Left ventricle myocardium inferior (tissue), 1 donor: ENCODE measurements at regions not wholly inside any gene's neighbourhood (a gene's known extent, or its start where the extent isn't known, plus 50 kb on each side); places are given as distances from the start of the nearest gene placed in this dataset.
A peak's percentile ranks its signal among the peaks of the same experiment; 100 is the strongest.

ENCODE experiments used
- DNase-seq: peaks from one replicate; pipeline ENCODE4 v3.0.0-alpha.2; 2020
- H3K27ac ChIP-seq: fragments of 200-600 bp; replicated peaks from 2 replicates; pipeline ENCODE4 v1.8.0; 2021
- H3K27me3 ChIP-seq: fragments of 200-600 bp; 2 replicates; pipeline ENCODE4 v1.8.0; 2021; ENCODE audit warnings: low read depth
- H3K36me3 ChIP-seq: fragments of 200-600 bp; 2 replicates; pipeline ENCODE4 v1.8.0; 2021
- H3K4me1 ChIP-seq: fragments of 200-600 bp; 2 replicates; pipeline ENCODE4 v1.8.0; 2021
- H3K4me3 ChIP-seq: fragments of 200-600 bp; 2 replicates; pipeline ENCODE4 v1.8.0; 2021; ENCODE audit warnings: mild to moderate bottlenecking, moderate library complexity
- H3K9me3 ChIP-seq: fragments of 200-600 bp; replicated peaks from 2 replicates; pipeline ENCODE4 v1.8.0; 2021
- intact Hi-C: fragments of 100-400 bp; cut with micrococcal nuclease; formaldehyde crosslinking; loops from one replicate; pipeline ENCODE4 v1.11.0; 2022
- TF ChIP-seq, protein P1 (sequence below): fragments of 200-600 bp; IDR thresholded peaks from 2 replicates; pipeline ENCODE4 v1.8.0; 2021; ENCODE audit warnings: antibody characterized with exemption, mild to moderate bottlenecking, borderline replicate concordance
- donor health status: DM: no; HTN: yes; CAD: no; lungs with severe emphysema.

DNA sequence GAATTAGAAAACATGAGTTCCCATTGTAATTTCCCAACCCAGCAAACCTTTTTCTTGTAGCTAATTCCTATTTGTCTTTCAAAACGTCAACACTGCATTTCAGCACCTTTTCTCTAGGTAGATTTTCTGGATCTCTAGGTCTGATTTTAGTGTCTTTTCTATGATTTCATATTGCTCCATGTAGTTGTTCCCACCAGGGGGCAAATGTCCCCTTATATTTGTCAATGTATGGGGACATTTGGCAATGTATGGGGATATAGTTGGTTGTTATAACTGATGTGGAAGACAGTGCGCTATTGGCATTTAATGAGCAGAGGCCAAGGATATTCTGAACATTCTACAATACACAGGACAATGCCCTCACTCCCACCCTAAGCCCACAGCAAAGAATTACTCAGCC lies 273.9 kb upstream of the ADRA1B start:
- no peaks in the 10 kb centered on the region for H3K27me3 ChIP-seq
- H3K27ac ChIP-seq: no peak overlapping the region
- H3K36me3 ChIP-seq: no peaks in the 10 kb centered on the region
- TF ChIP-seq, protein P1, sequence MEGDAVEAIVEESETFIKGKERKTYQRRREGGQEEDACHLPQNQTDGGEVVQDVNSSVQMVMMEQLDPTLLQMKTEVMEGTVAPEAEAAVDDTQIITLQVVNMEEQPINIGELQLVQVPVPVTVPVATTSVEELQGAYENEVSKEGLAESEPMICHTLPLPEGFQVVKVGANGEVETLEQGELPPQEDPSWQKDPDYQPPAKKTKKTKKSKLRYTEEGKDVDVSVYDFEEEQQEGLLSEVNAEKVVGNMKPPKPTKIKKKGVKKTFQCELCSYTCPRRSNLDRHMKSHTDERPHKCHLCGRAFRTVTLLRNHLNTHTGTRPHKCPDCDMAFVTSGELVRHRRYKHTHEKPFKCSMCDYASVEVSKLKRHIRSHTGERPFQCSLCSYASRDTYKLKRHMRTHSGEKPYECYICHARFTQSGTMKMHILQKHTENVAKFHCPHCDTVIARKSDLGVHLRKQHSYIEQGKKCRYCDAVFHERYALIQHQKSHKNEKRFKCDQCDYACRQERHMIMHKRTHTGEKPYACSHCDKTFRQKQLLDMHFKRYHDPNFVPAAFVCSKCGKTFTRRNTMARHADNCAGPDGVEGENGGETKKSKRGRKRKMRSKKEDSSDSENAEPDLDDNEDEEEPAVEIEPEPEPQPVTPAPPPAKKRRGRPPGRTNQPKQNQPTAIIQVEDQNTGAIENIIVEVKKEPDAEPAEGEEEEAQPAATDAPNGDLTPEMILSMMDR: no peak
- H3K4me3 ChIP-seq: no peak overlapping the region
- no peak for DNase-seq
- intact Hi-C loops: no loop called here
- H3K4me1 ChIP-seq: peaks cover 31% of the 10 kb centered on the region
- no peaks in the 10 kb centered on the region for H3K9me3 ChIP-seq

DNA sequence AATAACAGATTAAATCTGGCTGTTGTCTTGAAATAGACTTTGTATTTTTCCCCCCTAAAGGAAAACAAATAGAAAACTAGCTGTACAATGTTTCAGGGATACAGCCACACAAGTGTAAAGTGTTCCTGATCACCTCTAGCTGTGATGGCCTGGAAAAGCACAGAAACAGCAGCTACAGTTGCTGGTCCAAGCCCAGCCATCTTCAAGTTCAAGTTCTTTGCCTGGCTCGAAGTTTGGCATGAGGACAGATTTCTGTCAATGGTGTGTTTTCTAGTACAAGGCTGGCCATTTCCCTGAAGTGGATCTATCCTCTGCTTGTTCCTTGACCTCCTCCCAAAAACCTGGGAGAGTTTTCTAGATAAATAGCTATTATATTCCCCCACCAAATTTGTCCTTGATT lies 272.2 kb upstream of the ADRA1B start:
- intact Hi-C loops: no loop called here
- Histone ChIP-seq H3K27me3 (no peaks in the 10 kb centered on the region), H3K9me3 (no peaks in the 10 kb centered on the region), H3K27ac (peak overlapping the region; percentile 41), H3K36me3 (no peaks in the 10 kb centered on the region), H3K4me3 (no peak overlapping the region), H3K4me1 (peaks cover 31% of the 10 kb centered on the region)
- DNase-seq: no peak
- TF ChIP-seq, protein P1: no peak

DNA sequence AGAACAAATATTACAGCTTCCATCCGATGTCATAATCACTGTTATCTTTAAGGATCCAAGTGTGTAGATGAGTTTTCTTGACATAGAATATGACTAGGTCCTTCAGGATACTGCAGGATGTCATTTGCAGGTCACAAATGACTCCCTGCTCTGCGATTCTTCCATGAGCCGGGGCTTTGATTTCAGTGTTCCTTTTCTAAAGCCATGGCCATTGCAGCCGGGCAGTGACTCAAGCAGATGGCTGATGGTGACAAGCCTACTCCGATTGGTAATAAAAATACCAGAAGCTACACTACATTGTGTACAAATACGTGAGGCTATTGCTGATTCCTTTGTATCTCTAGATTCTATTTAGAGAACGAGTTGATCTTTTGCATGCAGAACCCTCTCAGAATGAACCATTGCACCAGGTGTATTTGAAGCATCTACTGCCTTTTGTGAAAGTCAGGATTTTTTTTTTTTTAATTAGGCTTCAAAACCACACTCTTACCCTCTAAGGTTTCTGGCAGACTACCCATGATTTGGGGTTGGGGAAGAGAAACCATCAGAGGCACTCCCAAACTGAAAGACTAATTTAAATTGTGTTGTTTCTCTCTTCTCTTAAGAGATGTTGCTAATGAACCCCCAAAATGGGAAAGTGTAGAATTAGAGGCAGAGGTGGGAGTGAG lies 271.0 kb upstream of the ADRA1B start:
- H3K4me1 ChIP-seq: peaks cover 32% of the 10 kb centered on the region
- TF ChIP-seq, protein P1: no peak
- intact Hi-C loops: no loop called here
- peak overlapping the region; percentile 41 for H3K27ac ChIP-seq
- no peak overlapping the region for H3K4me3 ChIP-seq
- H3K36me3 ChIP-seq: no peaks in the 10 kb centered on the region
- no peaks in the 10 kb centered on the region for H3K9me3 ChIP-seq
- no peaks in the 10 kb centered on the region for H3K27me3 ChIP-seq
- no peak for DNase-seq

DNA sequence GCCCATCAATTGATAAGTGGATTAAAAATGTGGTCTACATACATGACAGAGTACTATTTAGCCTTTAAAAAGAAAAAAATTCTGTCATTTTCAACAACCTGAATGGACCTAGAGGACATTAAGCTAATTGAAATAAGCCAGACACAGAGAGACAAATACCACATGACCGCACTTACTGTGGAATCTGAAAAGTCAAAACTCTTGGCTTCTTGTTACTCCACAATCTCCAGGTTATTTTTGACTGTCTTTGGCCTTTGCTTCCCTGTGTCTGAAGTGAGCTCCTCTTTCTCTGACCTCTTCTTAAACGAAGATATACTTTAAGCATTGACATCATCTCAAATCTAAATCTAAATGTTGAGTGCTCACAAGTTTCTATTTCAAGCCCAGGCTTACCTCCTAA lies 265.5 kb upstream of the ADRA1B start:
- H3K36me3 ChIP-seq: no peaks in the 10 kb centered on the region
- H3K4me1 ChIP-seq: peaks cover 9% of the 10 kb centered on the region
- intact Hi-C loops: no loop called here
- H3K4me3 ChIP-seq: no peak overlapping the region
- TF ChIP-seq, protein P1: no peak
- no peak for DNase-seq
- H3K9me3 ChIP-seq: no peaks in the 10 kb centered on the region
- peak overlapping the region; percentile 69 for H3K27ac ChIP-seq
- no peaks in the 10 kb centered on the region for H3K27me3 ChIP-seq

DNA sequence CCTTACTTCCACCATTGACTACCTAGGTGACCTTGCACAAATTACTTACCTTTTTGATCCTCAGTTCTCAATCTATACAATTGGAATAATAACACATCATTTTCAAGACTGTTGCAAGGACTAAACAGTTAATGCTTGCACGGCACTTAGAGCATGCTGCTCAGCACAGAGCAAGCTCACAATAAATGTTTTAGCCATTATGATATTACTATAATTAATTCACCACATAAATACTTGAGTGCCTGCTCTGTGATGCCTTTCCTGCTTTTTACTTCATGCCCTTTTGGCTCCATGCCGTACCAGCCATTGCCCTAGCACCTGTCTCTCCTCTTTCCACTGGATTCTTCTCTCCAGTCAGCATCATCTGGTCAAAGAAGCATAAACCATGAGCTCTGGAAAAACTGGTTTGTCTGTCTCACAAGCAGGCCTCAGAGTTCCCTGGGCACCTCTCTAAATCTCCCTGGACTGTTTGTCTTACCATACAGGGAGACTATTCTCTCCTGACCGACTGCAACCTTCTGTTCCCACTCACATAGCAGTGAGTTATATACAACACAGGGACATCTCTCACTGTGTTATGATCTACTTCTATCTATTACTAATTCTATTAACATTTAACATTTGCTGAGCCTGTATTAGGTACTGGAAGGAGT lies 260.4 kb upstream of the ADRA1B start:
- H3K9me3 ChIP-seq: no peaks in the 10 kb centered on the region
- H3K27ac ChIP-seq: peak overlapping the region; percentile 55
- no peaks in the 10 kb centered on the region for H3K27me3 ChIP-seq
- no peaks in the 10 kb centered on the region for H3K36me3 ChIP-seq
- DNase-seq: peak; percentile 17
- no peak overlapping the region for H3K4me3 ChIP-seq
- TF ChIP-seq, protein P1: no peak
- intact Hi-C loops: no loop called here
- H3K4me1 ChIP-seq: peaks cover 14% of the 10 kb centered on the region
